GM10266 (cell line): ENCODE measurements at regions not wholly inside any gene's neighbourhood (a gene's known extent, or its start where the extent isn't known, plus 50 kb on each side); places are given as distances from the start of the nearest gene placed in this dataset.

Experiments used
- DNase-seq: peaks from one replicate; pipeline ENCODE4 v3.0.0; 2012; ENCODE audit errors: extremely low spot score
- CTCF ChIP-seq: IDR thresholded peaks from 2 replicates; pipeline ENCODE4 v1.5.1; 2012; ENCODE audit warnings: mild to moderate bottlenecking, low read depth; ENCODE audit not compliant: control insufficient read depth, insufficient read depth; ENCODE audit errors: missing control alignments

- TF ChIP-seq CTCF = no peak
- DNase-seq = no peak
These were observed 220.3 kb upstream of the NFIA start for GRCh38 chr1:60861961-60862567.

- DNase-seq = no peak
- TF ChIP-seq CTCF = no peak
These were observed 223.2 kb upstream of the NFIA start for GRCh38 chr1:60859111-60859510.

- TF ChIP-seq CTCF = no peak
- no peak for DNase-seq
These were observed 224.5 kb upstream of the NFIA start for GRCh38 chr1:60857851-60858250.

GRCh38 chr1:60850084-60850483, 232.3 kb upstream of the NFIA start:
- TF ChIP-seq CTCF = no peak

GRCh38 chr1:60849401-60849800, 233.0 kb upstream of the NFIA start:
- no peak for TF ChIP-seq CTCF
- DNase-seq = no peak

More at GRCh38 chr1:60850084-60850483, 232.3 kb upstream of the NFIA start:
- DNase-seq = no peak

GRCh38 chr1:60848583-60849188, 233.7 kb upstream of the NFIA start:
- DNase-seq = no peak
- TF ChIP-seq CTCF = peak; percentile 27

GRCh38 chr1:60847855-60848582, 234.3 kb upstream of the NFIA start:
- no peak for TF ChIP-seq CTCF
- no peak for DNase-seq
